ENCODE measurements at regions not wholly inside any gene's neighbourhood (a gene's known extent, or its start where the extent isn't known, plus 50 kb on each side); places are given as distances from the start of the nearest gene placed in this dataset.

DNA sequence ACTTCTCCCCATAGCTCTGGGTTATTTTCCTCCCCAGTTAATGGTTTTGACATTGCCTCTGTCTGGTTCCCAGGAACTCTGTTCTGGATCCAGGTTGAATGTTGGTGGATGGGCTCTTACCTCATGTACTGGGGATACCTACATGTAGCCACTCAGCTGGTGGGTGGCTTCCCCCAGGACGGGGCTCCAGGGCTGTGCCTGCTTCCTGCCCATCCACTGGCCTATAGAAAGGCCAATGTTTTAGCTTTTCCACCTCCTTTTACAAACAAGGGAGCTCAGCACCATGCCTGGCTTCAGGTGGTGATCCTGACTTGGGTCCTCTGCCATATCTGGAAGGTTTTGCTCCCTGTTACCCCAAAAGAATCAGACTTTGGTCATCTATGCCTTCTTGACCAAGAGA, 120.2 kb downstream of the AKAP11 start (continued):
- TF ChIP-seq POU5F1 (IDR thresholded peaks at IDR 0.05; ENCODE audit: low read depth, low read length) = no peak
- TF ChIP-seq KDM5A (IDR thresholded peaks at IDR 0.05; ENCODE audit: low read length) = no peak
- no peak for TF ChIP-seq TBP (IDR thresholded peaks at IDR 0.05; ENCODE audit: low read depth, low read length)
- TF ChIP-seq CTBP2 (IDR thresholded peaks at IDR 0.05; ENCODE audit: borderline replicate concordance, insufficient read depth, insufficient read length, low read length) = no peak
- TF ChIP-seq, protein P1, sequence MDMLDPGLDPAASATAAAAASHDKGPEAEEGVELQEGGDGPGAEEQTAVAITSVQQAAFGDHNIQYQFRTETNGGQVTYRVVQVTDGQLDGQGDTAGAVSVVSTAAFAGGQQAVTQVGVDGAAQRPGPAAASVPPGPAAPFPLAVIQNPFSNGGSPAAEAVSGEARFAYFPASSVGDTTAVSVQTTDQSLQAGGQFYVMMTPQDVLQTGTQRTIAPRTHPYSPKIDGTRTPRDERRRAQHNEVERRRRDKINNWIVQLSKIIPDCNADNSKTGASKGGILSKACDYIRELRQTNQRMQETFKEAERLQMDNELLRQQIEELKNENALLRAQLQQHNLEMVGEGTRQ (IDR thresholded peaks at IDR 0.05; ENCODE audit: low read length) = no peak

All from H1 (cell line).